Astrocyte of the spinal cord (primary cell): ENCODE measurements at regions not wholly inside any gene's neighbourhood (a gene's known extent, or its start where the extent isn't known, plus 50 kb on each side); places are given as distances from the start of the nearest gene placed in this dataset.

Experiments
- DNase-seq: peaks from one replicate; pipeline ENCODE4 v3.0.0; 2011; ENCODE audit warnings: low read depth, low spot score
- H3K4me3 ChIP-seq: 2 replicates; pipeline ENCODE4 v1.5.1; 2011; ENCODE audit warnings: low read depth, mild to moderate bottlenecking, low read length, moderate library complexity
- in situ Hi-C: cut with HindIII; loops from 2 replicates; pipeline ENCODE4 v1.10.0; 2017; ENCODE audit warnings: low sequenced_read_pairs
- TF ChIP-seq, protein P1 (sequence below): IDR thresholded peaks from 2 replicates; pipeline ENCODE4 v1.5.1; 2012; ENCODE audit warnings: low read depth, mild to moderate bottlenecking, low read length, inconsistent platforms

DNA sequence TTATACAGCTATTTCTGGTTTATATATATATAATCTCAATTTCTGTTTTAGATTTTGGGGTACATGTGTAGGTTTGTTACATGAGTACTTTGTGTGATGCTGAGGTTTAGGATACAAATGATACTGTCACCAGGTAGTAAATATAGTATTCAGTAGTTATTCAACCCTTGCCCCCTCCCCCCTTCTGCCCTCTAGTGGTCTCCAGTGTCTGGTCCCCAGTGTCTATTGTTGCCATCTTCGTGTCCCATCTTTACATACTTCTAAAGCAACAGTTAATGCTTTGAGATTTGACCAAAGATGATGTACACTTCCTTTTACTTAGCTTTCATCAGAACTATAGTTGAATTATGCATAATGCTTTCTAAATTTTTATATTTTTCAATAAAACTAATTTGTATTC lies 1623.4 kb upstream of the PRR20A start:
- TF ChIP-seq, protein P1, sequence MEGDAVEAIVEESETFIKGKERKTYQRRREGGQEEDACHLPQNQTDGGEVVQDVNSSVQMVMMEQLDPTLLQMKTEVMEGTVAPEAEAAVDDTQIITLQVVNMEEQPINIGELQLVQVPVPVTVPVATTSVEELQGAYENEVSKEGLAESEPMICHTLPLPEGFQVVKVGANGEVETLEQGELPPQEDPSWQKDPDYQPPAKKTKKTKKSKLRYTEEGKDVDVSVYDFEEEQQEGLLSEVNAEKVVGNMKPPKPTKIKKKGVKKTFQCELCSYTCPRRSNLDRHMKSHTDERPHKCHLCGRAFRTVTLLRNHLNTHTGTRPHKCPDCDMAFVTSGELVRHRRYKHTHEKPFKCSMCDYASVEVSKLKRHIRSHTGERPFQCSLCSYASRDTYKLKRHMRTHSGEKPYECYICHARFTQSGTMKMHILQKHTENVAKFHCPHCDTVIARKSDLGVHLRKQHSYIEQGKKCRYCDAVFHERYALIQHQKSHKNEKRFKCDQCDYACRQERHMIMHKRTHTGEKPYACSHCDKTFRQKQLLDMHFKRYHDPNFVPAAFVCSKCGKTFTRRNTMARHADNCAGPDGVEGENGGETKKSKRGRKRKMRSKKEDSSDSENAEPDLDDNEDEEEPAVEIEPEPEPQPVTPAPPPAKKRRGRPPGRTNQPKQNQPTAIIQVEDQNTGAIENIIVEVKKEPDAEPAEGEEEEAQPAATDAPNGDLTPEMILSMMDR, result no peak
- no peak for DNase-seq
- H3K4me3 ChIP-seq, result no peak overlapping the region
- in situ Hi-C loops, result no loop called here

GRCh38 chr13:55528434-55528833 lies 1612.3 kb upstream of the PRR20A start:
- DNase-seq, result no peak
- in situ Hi-C loops, result no loop called here
- H3K4me3 ChIP-seq, result no peak overlapping the region
- TF ChIP-seq, protein P1, result no peak

- H3K4me3 ChIP-seq, result no peak overlapping the region
- in situ Hi-C loops, result no loop called here
- TF ChIP-seq, protein P1, result no peak
- DNase-seq, result no peak
These were observed 1606.4 kb upstream of the PRR20A start for GRCh38 chr13:55534306-55534705.

DNA sequence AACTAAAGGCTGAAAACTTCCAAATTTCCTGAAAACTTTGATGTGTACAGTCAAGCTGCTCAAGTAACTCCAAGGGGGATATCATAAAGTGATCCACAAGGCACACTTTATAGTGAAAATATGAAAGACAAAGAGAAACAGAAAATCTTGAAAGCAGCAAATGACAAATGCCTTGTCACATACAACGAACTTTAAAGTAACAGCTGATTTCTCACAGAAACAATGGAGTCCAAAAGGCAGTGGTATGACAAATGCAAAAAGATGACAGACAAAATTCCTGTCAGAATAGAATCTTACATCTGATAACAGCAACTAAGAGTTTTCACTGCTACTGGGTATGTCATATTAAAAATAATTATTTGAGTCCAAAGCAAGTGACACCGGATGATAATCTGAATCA lies 1602.3 kb upstream of the PRR20A start:
- DNase-seq, result no peak
- in situ Hi-C loops, result no loop called here
- H3K4me3 ChIP-seq, result no peak overlapping the region
- TF ChIP-seq, protein P1, result no peak

DNA sequence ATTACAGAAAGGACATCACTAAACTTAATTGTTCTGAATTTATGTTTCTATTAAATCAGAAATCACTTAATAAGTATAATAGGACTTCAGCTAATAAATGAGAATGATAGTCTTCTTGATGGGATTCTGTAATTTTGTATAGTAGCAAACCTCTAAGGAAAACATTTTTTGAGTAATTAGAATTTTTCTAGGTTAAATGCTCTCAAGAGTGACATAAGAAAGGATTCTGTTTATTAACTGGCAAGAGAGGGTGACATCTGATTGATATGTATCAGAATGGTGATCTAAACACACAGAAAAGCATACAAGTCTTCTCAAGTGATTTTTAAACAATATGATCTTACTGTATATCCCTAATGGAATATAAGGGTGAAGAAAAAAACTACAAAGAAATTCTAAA lies 1597.7 kb upstream of the PRR20A start:
- TF ChIP-seq, protein P1, result no peak

GRCh38 chr13:55550624-55551023 lies 1590.1 kb upstream of the PRR20A start:
- H3K4me3 ChIP-seq, result no peak overlapping the region
- no peak for DNase-seq
- TF ChIP-seq, protein P1, result no peak
- in situ Hi-C loops, result no loop called here

More for the DNA sequence above, 1597.7 kb upstream of the PRR20A start:
- in situ Hi-C loops, result no loop called here
- no peak overlapping the region for H3K4me3 ChIP-seq
- no peak for DNase-seq

GRCh38 chr13:55553701-55554100 lies 1587.0 kb upstream of the PRR20A start:
- no peak overlapping the region for H3K4me3 ChIP-seq
- in situ Hi-C loops, result no loop called here
- TF ChIP-seq, protein P1, result no peak
- no peak for DNase-seq
